NCI-H2196 (cell line): ENCODE measurements at regions not wholly inside any gene's neighbourhood (a gene's known extent, or its start where the extent isn't known, plus 50 kb on each side); places are given as distances from the start of the nearest gene placed in this dataset.

Experiments
- DNase-seq: peaks from one replicate; lab custom pipeline; 2025; ENCODE audit not compliant: unreplicated experiment; lab: John Stamatoyannopoulos, UW

DNA sequence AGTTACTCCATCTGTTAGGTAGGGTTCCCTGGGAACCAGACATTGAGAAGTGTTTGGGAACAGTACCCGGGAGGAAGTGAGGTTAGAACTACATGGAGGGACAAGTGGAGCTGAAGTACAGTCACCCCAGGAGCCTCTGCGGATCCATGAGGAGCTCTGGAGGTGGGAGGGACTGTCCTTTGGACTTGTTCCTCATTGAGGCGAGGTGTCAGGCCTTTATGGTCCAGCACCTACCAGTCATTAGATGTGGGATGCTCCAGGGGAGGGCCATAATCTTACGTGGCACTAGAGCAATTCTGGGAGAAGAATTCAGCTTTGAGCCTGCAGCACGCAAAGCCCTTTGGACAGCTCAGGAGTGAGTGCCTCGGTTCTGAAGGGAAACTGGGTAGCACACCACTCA lies 142.8 kb downstream of the DACT1 start:
- DNase-seq = no peak

DNA sequence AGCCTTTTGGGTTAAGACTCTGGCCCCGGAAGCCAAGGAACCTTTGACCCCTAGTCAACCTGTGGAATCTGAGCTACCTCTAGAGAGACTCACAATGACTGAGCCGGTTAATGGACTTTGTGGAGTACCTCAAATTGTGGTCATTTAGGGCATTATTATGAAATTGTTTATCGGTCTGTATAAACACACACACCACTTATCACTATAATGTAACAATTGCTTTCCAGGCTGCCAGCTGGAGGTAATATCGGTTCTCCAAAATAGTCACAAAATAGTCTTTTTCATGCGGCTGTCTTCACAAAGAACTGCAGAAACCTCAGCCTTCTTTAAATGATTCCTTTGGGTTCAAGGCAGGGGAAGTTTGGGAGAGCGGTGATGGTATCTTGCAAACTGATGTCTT lies 144.2 kb downstream of the DACT1 start:
- DNase-seq = no peak

DNA sequence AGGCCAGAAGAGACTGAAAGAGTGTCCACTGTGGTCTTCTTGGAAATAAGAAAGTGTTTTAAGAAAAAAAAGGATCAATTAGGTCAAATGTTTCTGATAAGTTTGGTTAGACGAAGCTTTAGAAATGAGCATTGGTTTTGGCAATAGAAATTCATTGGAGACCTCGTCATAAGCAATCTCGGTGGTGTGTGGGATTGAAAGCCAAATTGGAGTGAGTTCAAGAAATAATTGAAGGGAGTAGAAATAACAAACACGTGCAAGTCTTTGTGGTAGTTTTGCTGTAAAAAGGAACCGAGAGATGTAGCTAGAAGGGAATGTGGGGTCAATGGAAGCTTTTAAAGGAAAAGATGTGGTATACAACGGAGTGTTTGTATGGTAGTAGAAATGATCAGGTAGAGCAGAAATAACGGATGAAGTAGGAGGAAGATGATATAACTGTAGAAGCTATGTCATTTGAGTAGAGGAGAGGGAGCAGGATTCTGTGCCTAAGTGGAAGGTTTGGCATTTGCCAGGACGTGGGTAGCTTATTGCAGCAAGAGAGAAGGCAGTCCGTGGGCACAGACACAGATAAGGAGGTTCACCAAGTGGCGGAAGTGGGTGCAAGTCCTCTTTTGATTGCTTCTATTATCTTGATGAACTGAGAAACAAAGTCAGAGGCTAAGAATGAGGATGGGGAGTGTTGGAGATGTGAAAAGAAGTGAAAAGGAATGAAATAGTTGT lies 146.2 kb downstream of the DACT1 start:
- no peak for DNase-seq

DNA sequence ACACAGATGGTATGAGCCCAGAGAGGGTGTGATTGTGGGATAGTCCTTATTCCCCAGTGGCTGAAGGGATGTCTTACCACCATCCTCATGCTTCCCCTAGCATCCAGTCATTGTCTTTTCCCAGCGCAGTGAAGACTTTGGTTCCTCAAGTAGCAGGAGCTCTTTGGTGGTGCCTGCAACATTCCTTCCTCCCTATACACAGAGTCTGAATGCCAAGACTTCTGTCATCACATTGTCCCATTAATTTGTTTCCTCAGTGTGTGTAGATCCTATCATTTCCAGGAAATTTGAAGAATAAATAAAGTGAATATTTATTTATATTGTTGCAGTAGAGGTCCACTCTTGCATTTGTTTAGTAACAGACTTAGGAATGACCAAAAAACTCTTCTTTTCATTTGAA lies 147.2 kb downstream of the DACT1 start:
- no peak for DNase-seq

DNA sequence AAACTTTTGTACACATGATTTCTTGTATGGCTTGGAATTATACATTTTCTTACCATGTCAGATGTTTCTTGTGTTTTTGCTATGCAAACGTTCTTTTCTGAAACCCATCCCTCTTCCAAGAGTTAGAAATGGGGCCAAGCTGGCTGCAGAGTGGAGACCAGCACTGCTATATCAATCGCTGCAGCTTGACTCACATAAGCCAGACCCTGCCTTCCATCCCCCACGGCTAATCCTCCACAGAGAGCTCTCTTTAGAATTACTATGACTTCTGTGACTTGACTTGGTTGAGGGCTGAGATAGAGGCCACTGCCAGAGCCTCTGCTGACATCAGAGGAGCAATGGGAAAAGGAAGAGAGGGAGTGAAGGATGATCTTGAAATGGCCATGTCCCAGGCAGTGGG lies 147.9 kb downstream of the DACT1 start:
- no peak for DNase-seq

DNA sequence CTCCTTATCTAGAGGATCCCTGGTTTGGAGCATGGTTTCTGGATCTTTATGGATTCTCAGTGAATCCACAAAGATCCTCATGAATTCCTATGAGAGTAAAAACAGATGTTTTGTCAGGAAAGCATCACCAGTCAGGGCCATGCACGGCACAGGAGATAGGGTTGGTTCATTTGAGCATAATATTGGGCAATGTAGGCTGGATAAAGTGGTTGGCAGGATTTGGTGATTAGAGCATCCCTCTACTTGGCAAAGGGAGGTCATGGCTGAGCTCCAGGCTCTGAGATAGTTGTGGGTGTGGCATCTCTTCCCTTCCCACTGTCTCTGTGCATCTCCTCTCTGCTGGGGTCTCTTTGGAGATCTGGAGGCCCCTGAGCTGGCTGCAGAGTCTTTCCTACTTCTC lies 149.8 kb downstream of the DACT1 start:
- DNase-seq = no peak

DNA sequence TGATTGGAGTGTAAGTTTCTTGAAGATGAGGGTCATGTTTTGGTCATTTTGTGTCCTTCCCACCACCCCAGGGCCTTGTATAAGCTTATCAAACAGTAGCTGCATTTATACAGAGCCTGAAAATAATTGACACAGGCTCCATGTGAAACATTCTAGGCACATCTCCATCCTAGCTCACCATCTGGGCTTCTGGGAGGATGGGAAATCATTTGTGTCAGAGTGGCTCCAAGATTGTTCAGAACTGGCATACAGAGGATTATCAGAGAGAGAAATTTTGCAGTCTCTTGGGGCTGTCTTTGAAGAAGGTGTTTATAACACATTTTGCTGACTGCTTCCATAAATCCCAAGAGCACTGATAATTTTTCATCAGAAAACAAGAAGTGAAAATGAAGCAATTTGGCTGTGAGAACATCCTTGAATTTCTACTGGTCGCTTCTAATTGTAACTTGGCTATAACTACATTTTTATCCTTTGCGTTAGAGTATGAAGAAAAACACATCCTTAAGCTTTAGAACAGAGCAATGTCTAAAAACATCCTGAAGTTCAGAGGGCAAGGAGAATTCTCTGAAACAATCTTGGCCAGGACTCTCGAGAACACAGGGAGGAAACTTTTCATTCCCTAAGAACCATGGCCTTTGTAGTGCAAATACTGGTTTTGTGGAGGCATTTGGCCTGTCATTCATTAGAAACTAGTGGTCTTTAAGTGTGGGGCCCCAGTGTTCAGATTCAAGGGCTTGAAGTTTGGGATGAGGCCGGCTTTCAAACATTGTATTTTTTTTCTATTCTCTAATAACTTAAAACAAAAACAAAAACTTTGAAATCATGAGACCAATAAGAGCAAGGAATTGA lies 151.1 kb downstream of the DACT1 start:
- no peak for DNase-seq

DNA sequence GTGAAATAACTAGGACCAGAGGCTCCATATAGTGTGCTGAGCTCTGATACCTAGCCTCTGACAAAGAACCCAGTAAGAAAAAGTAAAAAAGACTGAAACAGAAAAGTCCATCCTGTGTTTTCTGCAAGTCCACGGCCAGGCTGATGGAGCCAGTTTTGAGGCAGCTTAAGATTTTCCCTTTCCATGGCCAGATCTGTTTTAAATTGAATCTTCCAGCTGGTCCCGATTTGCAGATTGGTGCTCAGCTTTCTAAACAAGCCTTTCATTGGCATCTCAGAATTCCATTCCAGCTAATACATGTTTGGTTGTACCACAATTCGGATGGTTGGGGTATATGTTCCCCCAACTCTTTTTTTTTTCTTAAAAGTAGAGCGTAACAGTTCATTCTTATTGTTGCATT lies 152.0 kb downstream of the DACT1 start:
- DNase-seq = no peak

DNA sequence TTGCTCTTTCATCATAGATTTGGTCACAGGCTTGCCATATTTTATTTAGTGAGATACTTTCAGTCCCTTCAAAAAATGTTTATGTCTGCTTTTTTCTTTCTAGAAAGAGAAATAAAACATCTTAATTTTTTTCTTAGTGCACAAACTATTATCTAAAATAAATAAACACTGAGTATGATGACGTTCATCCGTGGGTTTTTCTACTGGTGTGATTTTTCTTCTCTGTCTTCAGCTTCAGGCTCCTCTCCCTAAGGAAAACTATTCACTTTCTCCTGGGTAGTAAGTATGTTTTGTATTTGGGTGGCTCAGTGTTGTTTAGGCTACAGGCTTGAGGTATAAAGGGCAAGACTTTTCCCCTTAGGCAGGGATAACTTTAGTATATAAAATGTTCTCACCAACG lies 154.7 kb downstream of the DACT1 start:
- DNase-seq = no peak

DNA sequence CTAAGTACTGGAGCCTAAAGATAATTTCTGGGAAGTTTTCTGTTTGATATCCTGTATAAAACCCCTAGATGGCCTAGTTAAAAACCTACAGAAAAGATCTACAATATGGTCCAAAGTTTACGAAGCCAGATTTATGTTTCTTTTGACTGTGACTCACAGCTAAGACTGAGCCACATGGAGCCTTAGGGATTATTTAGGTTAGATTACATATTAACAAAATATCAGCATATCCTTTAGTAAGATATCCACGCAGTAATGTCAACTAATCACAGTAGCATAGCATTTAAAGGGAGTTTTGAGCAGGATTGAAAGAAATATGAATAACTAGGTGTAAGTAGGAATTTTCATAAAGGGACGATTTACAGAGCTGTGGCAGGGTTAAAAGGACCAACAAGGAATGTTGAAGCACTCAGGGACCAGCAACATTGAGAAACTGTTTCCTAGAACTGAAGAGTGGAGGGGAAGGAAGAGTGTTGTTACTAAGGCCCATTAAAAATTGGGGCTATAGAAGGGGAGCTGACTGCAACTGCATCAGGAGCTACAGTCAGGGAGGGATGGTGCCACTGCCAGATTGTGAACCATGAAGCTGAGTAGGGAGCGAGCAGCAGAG lies 155.5 kb downstream of the DACT1 start:
- DNase-seq = no peak

DNA sequence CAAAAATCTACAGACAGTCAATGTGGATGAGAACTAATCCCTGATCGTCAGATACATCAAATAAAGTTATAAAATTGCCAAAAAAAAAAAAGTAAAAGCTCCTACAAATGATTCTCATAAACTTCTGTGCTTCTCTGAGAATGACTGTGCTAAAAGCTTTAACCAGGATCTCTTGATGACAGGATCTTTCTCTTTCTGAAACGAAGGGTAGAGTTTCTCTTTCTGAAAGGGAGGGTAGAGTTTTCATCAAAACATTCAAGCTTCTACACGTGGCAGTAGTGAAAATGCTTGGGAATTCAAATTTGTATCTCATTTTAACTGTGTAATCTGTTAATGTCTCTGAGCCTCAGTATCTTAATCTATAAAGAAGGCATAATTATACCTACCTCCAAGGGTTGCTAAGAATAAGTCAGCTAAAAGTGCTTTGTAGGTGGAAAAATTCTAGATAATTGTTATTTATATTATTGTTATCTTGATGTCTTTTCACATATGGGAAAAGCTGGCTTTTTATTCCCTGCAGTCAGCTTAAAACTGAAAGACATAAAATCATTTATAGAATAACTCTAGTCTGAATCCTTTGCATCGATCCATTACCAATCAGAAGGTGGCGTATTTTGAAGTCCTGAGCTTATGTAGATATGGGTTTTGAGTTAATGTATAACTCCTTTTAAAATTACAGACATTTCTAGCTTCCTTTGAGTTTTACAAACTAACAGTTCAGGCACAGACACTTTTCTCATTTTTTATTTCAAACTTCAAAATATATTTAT lies 157.4 kb downstream of the DACT1 start:
- DNase-seq = no peak

DNA sequence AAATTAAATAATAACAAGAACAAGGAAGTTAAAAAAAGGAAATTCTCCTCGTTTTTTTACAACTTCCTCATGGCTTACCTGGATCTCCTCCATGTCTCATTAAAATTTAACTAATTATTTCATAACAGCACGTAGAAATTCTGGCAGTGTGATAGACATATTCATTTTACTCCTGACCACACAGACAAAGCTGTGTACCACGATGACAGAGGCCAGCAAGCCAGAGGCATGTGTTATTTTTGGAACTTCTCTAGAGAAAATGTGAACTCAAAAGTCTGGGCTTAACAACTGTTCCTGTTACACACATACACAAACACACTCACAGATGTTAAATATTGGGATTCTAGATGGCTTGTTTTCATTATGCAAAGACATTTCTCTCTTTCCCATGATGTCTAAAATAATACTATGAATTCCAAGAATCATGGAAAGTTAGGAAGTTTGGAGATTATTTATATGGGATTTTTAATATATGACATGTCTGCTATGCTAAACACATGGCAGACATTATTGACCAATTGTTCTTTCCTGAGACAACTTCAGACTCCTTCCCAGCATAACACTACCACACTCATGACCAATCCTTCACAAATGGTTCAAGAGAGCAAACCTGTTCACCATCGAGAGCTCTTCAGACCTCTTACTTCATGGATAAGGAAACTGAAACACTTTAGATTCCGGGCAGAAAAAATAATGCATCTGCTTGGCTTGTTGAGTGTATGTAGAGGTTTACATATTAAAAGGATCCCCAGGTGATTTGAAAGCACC lies 158.7 kb downstream of the DACT1 start:
- no peak for DNase-seq

DNA sequence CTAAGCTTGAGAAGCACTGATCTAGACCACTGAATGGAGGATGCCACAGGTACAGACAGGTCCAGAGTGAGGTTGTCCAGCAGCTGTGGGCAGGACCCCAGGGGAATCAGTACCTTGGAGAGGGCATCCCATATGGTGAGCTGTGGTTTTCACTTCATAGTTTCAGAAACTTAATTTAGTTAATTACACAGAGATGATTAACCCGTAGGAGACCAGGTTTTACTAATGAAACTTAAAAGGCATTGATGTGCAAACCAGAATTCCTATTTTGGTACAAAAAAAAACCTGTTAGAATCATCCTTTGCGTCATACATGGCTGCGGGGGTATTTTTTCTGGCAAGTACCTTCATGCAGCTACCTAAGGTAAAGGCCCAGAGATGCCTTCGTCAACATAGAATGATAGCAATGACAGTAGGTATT lies 159.3 kb downstream of the DACT1 start:
- no peak for DNase-seq

DNA sequence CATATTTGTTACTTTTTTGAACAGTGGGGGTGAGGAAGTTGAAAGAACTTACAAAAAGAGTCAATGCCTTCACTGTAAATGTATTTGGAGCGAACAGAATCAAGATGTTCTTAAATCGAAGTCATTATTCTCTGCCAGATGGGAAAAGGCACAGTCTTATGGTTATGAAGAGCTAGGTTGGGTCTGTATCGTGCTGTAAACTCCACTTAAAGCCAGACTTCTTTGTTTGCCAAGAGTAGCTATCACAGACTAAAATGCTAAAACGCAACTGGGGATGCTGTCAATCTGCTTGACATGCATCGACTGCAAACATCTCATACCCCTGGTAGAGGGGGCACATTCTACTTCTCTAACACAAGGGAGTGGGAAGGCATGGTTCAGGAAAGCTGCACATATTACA lies 160.4 kb downstream of the DACT1 start:
- DNase-seq = no peak

DNA sequence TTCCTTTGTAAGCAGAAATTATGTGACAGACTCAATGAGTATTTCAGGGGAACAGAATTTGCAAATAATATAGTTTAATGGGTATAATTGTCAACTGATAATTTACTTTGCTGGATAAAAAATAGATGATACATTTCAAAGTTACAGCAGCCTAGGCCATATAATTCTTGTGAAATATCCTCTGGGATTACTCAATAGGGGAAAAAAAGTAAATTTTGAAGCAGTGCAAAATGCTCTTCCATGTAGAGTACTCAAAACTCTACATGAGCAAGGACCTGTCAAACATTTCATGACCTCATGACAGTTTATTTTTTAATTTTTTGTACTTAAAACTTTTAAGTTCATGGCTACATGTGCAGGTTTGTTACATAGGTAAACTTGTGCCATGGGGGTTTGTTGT lies 163.3 kb downstream of the DACT1 start:
- DNase-seq = no peak

DNA sequence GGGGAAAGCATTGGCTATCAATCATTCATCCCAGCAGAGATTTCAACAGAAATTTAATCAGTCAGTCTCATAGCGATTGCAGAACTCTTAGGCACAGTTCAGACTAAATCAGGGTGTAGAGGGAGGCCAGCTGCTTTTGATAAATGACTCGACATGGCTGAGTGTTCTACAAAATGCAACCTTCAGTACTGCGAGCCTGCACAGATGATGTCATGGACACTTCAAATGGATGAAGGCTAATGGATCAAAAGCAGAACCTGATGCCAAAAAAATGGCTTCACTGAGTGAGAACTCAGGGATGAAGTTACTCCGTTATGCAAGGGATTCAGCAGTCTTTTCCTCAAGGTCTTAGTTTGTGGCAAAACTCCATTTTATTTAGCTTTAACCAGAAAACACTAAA lies 167.3 kb downstream of the DACT1 start:
- no peak for DNase-seq

DNA sequence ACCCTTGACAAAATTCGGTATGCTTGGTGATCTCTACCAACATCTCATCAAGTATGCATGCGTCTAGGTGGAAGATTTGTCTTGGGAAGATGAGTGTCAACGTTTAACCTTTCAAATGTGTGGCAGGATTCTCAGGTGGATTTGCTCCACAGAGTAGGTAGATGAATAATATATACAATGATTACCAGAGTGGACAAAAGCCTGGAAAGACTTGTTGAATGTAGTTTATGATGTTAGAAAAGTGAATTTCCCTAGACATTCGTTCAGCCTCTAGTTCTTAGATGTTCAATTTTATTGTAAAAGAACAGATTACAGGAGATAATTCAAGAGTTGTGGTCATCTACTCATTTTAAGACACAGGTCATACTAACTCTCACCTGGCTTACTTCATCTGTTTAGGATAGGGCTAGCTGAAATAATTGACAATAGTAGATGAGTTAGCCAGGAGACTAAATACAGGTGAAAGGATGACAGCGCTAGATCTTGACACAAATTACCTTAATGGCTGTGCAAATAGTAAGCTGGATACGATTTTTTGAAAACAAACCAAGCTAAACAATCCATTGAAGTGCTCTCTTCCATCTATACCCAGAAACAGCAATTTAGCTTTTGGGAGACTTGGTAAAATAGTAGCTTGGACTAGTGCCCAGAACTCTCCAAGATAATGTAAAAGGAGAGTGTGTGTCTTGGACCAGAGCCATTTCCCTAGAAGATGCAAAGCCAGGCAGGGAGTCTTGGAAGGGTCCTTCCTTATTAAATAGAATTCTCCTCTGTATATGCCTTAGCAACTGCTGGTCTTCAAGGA lies 168.0 kb downstream of the DACT1 start:
- peak; percentile 41 for DNase-seq

DNA sequence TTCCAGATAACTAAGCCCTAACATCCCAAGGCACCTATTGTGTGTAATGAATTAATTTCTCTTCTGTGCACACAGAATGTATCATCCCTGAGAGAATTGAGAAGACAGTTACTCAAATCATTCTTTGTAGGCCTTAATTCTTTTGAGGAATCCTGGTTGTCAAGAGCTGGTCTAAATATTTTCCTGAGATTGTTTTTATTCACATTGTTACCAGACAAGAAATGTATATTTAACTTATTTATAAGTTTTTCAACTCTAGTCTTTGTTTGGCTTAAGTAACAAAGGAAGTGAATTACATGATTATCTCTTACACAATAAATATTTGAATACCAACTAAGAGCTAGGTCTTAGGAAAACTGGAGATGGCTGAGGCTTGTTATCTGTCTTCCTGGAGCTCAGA lies 169.4 kb downstream of the DACT1 start:
- no peak for DNase-seq

DNA sequence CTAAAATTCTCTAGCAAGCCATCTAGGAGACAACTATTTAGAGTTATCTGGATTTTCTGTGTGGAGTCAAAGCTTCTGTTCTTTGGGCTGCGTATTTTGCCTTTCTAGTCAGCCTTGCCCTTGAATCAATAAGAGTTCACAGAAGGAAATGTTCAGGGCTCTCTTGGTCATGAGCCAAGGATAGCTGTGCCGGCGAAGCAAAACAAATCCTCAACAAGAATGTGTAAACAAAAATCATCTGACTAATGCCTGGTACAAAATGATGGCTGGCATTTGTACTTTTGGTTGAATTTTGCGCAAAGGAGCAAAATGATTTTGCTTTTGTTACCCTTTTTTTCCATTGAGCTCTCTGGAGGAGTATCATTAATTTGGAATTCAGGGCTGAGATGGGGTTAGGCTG lies 171.1 kb downstream of the DACT1 start:
- peak; percentile 23 for DNase-seq

DNA sequence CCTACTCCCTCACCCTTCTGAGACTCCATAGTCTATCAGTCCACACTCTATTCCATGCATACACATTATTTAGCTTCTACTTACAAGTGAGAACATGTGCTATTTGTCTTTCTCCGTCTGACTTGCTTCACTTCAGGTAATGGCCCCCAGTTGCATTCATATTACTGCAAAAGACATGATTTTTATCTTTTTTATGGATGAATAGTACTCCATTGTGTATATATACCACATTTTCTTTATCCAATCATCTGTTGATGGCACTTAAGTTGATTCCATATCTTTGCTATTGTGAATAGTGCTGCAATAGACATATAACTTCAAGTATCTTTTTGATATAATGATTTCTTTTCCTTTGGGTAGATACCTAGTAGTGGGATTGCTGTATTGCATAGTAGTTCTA lies 171.8 kb downstream of the DACT1 start:
- no peak for DNase-seq
